ENCODE measurements at regions not wholly inside any gene's neighbourhood (a gene's known extent, or its start where the extent isn't known, plus 50 kb on each side); places are given as distances from the start of the nearest gene placed in this dataset.

GRCh38 chr13:84590663-84591062 lies 708.4 kb upstream of the SLITRK1 start:
- H3K4me1 ChIP-seq (ENCODE audit: control insufficient read depth in 1 of 2, insufficient read depth in 2 of 2, low read length in 2 of 2), result no peaks in the 10 kb centered on the region
- TF ChIP-seq RAD21 (IDR thresholded peaks at IDR 0.05; ENCODE audit: low read depth) (no peak), FOSL1 (IDR thresholded peaks at IDR 0.05; ENCODE audit: low read depth) (no peak), SIN3A (IDR thresholded peaks at IDR 0.05; ENCODE audit: low read depth) (no peak), REST (IDR thresholded peaks at IDR 0.05; ENCODE audit: low read depth) (no peak), EZH2phosphoT487 (IDR thresholded peaks at IDR 0.05; ENCODE audit: borderline replicate concordance) (no peak), CTCF (IDR thresholded peaks at IDR 0.05 in 2 of 3, conservative IDR thresholded peaks at IDR 0.05 in 1 of 3; ENCODE audit: borderline replicate concordance in 1 of 3, insufficient read depth in 1 of 3, low read depth in 2 of 3, low read length in 2 of 3) (no peak), ELF1 (IDR thresholded peaks at IDR 0.05; ENCODE audit: borderline replicate concordance, low read depth) (no peak), SRF (IDR thresholded peaks at IDR 0.05; ENCODE audit: low read depth) (no peak), POLR2AphosphoS5 (IDR thresholded peaks at IDR 0.05; ENCODE audit: low read depth, low read length) (no peak), EZH2 (IDR thresholded peaks at IDR 0.05) (no peak), ATF3 (IDR thresholded peaks at IDR 0.05) (no peak), EGR1 (IDR thresholded peaks at IDR 0.05; ENCODE audit: low read depth) (no peak), ZBTB33 (IDR thresholded peaks at IDR 0.05; ENCODE audit: extremely low read depth, insufficient replicate concordance, low read length) (no peak), SP1 (IDR thresholded peaks at IDR 0.05; ENCODE audit: low read depth) (no peak), ZNF274 (IDR thresholded peaks at IDR 0.05; ENCODE audit: low read depth, low read length) (no peak), MAX (IDR thresholded peaks at IDR 0.05) (no peak), TCF7L2 (IDR thresholded peaks at IDR 0.05; ENCODE audit: borderline replicate concordance, extremely low read depth, insufficient read depth, insufficient read length) (no peak), CEBPB (IDR thresholded peaks at IDR 0.05; ENCODE audit: low read depth) (no peak), YY1 (IDR thresholded peaks at IDR 0.05; ENCODE audit: extremely low read depth, insufficient replicate concordance, low read depth, low read length) (no peak), POLR2A (IDR thresholded peaks at IDR 0.05; ENCODE audit: borderline replicate concordance, extremely low read depth, insufficient read depth, insufficient read length) (no peak)
- ChIA-PET RAD21 (ENCODE audit: low non-redundant PET in 1 of 2, low total read pairs in 2 of 2, uncharacterized antibody in 2 of 2, unreplicated experiment in 2 of 2) (no interaction called here), CTCF (no interaction called here), POLR2A (no interaction called here)
- no peak overlapping the region for H3K9ac ChIP-seq (ENCODE audit: low read length)
- H3K79me2 ChIP-seq (ENCODE audit: insufficient read depth, low read length), result no peaks in the 10 kb centered on the region
- no TSS peak for BruUV-seq (replicated peaks)
- ATAC-seq (no peak), DNase-seq (ENCODE audit: low read depth, low spot score) (no peak)
- no peak overlapping the region for H2AFZ ChIP-seq (ENCODE audit: low read depth, low read length, poor library complexity, severe bottlenecking)
- H3K27me3 ChIP-seq (ENCODE audit: insufficient read depth, low read length), result no peaks in the 10 kb centered on the region
- no peak overlapping the region for H3K4me2 ChIP-seq (ENCODE audit: low read length)
- H3K9me2 ChIP-seq (ENCODE audit: insufficient read depth), result no peaks in the 10 kb centered on the region
- no peak overlapping the region for H3K4me3 ChIP-seq (replicated peaks in 1 of 2; ENCODE audit: low read depth in 1 of 2, low read length in 2 of 2)
- intact Hi-C loops (cut with micrococcal nuclease), result no loop called here
- no peaks in the 10 kb centered on the region for H3K36me3 ChIP-seq (ENCODE audit: control insufficient read depth in 1 of 2, insufficient read depth in 2 of 2, low read length in 2 of 2)
- no peak overlapping the region for H3K27ac ChIP-seq (ENCODE audit: low read depth, low read length)
- no peaks in the 10 kb centered on the region for H3K9me3 ChIP-seq (ENCODE audit: control insufficient read depth in 1 of 2, insufficient read depth in 1 of 2, low read depth in 1 of 2, low read length in 2 of 2)
- no peaks in the 10 kb centered on the region for H4K20me1 ChIP-seq (ENCODE audit: insufficient read depth)

Data from HCT116 (cell line).